Skin of body (tissue), 1 donor: ENCODE measurements at regions not wholly inside any gene's neighbourhood (a gene's known extent, or its start where the extent isn't known, plus 50 kb on each side); places are given as distances from the start of the nearest gene placed in this dataset.

Experiments
- DNase-seq: peaks from one replicate; lab custom pipeline; 2025; lab: John Stamatoyannopoulos, UW

- DNase-seq: no peak
Measured at GRCh38 chr2:173666171-173666888, 298.8 kb downstream of the SP3 start.

- no peak for DNase-seq
Measured at GRCh38 chr2:173667014-173667413, 298.2 kb downstream of the SP3 start.

GRCh38 chr2:173667415-173667814, 297.8 kb downstream of the SP3 start:
- no peak for DNase-seq

GRCh38 chr2:173669271-173669853, 295.8 kb downstream of the SP3 start:
- no peak for DNase-seq

GRCh38 chr2:173669888-173670287, 295.3 kb downstream of the SP3 start:
- DNase-seq: no peak

GRCh38 chr2:173672573-173673340, 292.4 kb downstream of the SP3 start:
- no peak for DNase-seq

- DNase-seq: no peak
Measured at GRCh38 chr2:173673640-173674039, 291.5 kb downstream of the SP3 start.

GRCh38 chr2:173676647-173677046, 288.5 kb downstream of the SP3 start:
- DNase-seq: no peak

- no peak for DNase-seq
Measured at GRCh38 chr2:173678186-173678585, 287.0 kb downstream of the SP3 start.

GRCh38 chr2:173680574-173680973, 284.6 kb downstream of the SP3 start:
- DNase-seq: no peak

GRCh38 chr2:173681881-173682650, 283.1 kb downstream of the SP3 start:
- DNase-seq: no peak

- DNase-seq: no peak
Measured at GRCh38 chr2:173684896-173685459, 280.2 kb downstream of the SP3 start.

GRCh38 chr2:173690349-173690748, 274.8 kb downstream of the SP3 start:
- no peak for DNase-seq

- DNase-seq: no peak
Measured at GRCh38 chr2:173692068-173692467, 273.1 kb downstream of the SP3 start.

- DNase-seq: no peak
Measured at GRCh38 chr2:173693044-173693589, 272.1 kb downstream of the SP3 start.

GRCh38 chr2:173696274-173696673, 268.9 kb downstream of the SP3 start:
- DNase-seq: no peak

- DNase-seq: no peak
Measured at GRCh38 chr2:173697929-173698328, 267.2 kb downstream of the SP3 start.

- DNase-seq: no peak
Measured at GRCh38 chr2:173705656-173706055, 259.5 kb downstream of the SP3 start.

- no peak for DNase-seq
Measured at GRCh38 chr2:173706936-173707335, 258.2 kb downstream of the SP3 start.

GRCh38 chr2:173708806-173709205, 256.4 kb downstream of the SP3 start:
- peak; percentile 31 for DNase-seq

GRCh38 chr2:173711816-173712215, 253.4 kb downstream of the SP3 start:
- no peak for DNase-seq
